ENCODE measurements at regions not wholly inside any gene's neighbourhood (a gene's known extent, or its start where the extent isn't known, plus 50 kb on each side); places are given as distances from the start of the nearest gene placed in this dataset.
"Not testable (repeated sequence)": the region's sequence is repeated elsewhere in the genome, so short reads cannot be mapped to it uniquely, and the experiment has no call there.

DNA sequence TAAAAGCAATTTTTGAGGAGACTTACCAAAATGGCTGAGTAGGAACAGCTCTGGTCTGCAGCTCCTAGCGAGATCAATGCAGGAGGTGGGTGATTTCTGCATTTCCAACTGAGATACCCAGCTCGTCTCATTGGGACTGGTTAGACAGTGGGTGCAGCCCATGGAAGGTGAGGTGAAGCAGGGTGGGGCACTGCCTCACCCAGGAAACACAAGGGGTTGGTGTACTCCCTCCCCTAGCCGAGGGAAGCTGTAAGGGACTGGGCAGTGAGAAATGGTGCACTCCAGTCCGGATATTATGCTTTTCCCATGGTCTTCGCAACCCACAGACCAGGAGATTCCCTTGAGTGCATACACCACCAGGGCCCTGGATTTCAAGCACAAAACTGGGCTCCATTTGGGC is 419.0 kb downstream of the NUP35 start:
- in situ Hi-C loops (cut with HindIII; ENCODE audit: low pct_unique_long_range_greater_than_20kb, low sequenced_read_pairs) = no loop called here
- no peak for DNase-seq (ENCODE audit: low read depth, low spot score)

DNA sequence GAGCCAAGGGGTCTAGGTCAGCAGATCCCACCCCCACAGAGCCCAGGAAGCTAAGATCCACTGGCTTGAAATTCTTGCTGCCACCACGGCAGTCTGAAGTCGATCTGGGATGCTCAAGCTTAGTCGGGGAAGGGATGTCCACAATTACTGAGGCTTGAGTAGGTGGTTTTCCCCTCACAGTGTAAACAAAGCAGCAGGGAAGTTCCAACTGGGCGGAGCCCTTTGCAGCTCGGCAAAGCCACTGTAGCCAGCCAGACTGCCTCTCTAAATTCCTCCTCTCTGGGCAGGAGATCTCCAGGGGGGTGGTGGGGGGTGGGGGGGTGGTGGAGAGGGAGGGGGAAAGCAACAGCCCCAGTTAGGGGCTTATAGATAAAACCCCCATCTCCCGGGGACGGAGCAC is 419.5 kb downstream of the NUP35 start:
- in situ Hi-C loops (cut with HindIII; ENCODE audit: low pct_unique_long_range_greater_than_20kb, low sequenced_read_pairs) = no loop called here
- DNase-seq (ENCODE audit: low read depth, low spot score) = no peak

DNA sequence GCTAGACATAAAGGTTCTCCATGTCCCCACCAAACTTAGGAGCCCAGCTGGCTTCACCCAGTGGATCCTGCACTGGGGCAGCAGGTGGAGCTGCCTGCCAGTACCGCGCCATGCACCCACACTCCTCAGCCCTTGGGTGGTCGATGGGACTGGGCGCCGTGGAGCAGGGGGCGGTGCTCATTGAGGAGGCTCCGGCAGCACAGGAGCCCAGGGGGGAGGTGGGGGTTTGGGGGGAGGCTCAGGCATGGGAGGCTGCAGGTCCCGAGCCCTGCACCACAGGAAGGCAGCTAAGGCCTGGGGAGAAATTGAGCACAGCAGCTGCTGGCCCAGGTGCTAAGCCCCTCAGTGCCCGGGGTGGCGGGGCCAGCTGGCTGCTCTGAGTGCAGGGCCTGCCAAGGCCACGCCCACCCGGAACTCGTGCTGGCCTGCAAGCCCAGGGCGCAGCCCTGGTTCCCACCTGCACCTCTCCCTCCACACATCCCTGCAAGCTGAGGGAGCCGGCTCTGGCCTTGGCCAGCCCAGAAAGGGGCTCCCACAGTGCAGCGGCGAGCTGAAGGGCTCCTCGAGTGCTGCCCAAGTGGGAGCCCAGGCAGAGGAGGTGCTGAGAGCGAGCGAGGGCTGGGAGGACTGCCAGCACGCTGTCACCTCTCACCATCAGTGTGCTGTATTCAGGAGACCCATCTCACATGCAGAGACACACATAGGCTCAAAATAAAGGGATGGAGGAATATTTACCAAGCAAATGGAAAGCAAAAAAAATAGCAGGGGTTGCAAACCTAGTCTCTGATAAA is 422.5 kb downstream of the NUP35 start:
- DNase-seq (ENCODE audit: low read depth, low spot score); in situ Hi-C loops (cut with HindIII; ENCODE audit: low pct_unique_long_range_greater_than_20kb, low sequenced_read_pairs): not testable (repeated sequence)

DNA sequence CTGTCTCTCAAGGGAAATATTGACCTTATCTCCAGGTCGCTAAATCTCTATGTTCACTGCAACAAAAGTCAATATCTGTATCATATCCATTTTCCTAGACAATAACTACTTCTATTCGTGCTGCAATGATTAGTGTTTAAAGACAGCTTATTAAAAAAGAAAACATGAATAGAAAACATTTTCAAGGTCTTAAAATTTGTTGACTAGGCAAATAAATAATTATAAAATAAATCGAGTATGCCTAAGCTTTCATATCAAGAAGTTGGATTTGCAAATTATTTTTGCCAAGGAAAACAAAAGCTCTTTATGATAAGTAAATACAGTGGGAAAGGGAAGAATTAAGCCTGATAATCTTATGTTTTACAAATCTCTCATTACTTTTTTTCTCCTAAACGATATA is 428.5 kb downstream of the NUP35 start:
- in situ Hi-C loops (cut with HindIII; ENCODE audit: low pct_unique_long_range_greater_than_20kb, low sequenced_read_pairs) = no loop called here
- no peak for DNase-seq (ENCODE audit: low read depth, low spot score)

DNA sequence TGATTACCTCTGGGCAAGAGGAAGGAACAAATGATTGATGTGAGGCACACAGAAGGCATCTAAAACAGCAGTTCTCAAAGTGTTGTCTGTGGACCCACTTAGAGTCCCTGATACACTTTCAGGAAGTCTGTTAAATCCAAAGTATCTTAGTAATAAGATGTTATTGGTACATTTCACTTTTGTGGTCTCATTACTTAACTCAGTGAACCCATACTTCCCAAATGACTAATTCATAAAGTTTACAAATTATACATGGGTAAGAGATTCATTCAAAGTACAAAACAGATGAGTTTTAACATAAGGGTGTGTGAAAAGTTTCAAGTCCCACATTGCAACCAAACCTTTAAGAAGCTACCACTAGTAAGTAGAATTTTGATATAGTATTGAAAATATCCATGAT is 440.5 kb downstream of the NUP35 start:
- in situ Hi-C loops (cut with HindIII; ENCODE audit: low pct_unique_long_range_greater_than_20kb, low sequenced_read_pairs) = no loop called here
- no peak for DNase-seq (ENCODE audit: low read depth, low spot score)

DNA sequence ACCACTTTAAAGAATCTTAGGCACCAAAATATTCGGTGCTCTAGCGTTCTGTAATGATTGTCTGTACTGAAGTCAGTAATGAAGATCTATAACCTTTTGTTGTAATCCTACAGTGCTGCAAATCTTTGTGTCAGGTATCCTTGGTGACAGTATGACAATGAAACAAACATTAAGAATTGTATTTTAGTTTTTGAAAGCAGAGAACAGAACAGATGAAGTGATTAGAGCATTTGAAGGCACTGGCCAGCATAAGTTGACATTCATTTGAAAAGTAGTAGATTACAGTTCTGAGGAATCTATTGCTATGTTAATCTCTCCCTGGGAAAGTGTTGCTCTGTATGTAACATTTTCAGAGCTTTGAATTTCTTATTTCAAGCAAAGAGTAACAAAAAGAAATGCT is 451.2 kb downstream of the NUP35 start:
- in situ Hi-C loops (cut with HindIII; ENCODE audit: low pct_unique_long_range_greater_than_20kb, low sequenced_read_pairs) = no loop called here
- DNase-seq (ENCODE audit: low read depth, low spot score) = no peak

DNA sequence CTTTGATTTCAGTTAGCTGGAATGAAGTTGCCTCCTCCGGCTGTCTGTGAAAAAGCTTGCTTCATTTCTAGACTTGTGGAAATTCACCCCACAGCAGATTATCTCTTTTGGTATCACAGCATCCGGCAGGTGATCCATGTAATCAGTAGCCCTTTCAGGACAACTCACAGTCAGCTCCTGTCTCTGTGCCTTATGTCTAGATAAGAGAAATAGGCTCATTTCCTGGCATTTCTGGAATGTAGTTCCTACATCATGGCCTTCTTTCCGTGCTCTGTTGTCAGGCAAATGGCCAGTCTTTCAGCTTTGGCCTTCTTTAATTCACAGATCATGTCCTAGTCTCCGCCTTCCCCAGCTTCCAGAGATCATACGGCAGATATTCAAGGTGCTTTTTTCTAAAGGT is 455.4 kb downstream of the NUP35 start:
- DNase-seq (ENCODE audit: low read depth, low spot score) = no peak
- in situ Hi-C loops (cut with HindIII; ENCODE audit: low pct_unique_long_range_greater_than_20kb, low sequenced_read_pairs) = no loop called here

DNA sequence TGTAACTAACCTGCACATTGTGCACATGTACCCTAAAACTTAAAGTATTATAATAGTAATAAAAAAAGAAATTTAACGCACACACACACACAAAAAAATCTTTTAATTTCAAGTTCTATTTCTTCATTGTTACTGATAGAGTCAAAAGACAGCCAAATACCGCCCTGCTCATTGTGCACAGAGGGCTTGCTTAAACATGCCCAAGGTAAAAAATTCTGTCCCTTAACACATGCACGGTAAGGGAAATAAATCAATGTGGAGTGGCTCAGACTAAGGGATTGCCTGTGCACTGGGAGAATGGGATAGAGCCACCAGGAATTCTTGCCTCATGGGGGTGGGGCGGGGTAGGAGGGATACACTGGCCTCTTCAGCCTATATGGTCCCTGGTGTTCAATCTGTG is 468.0 kb downstream of the NUP35 start:
- no peak for DNase-seq (ENCODE audit: low read depth, low spot score)
- in situ Hi-C loops (cut with HindIII; ENCODE audit: low pct_unique_long_range_greater_than_20kb, low sequenced_read_pairs) = no loop called here

DNA sequence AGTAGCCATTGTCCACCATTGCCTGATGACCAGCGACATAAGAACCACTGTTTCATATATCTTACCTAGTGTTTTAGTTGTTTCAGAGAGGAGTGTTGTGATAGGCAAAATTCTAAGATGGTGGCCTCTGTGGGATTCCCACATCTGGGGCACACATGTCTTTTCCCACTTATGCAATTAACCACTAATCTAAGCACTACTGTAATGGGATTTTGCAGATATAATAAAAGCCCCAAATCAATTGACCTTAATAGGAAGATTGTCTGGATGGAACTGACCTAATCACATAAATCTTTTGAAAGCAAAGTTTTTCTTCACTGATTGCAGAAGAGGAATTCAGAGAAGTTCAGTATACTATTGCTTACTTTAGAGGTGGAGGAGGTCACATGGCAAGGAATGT is 469.9 kb downstream of the NUP35 start:
- in situ Hi-C loops (cut with HindIII; ENCODE audit: low pct_unique_long_range_greater_than_20kb, low sequenced_read_pairs) = no loop called here
- no peak for DNase-seq (ENCODE audit: low read depth, low spot score)

DNA sequence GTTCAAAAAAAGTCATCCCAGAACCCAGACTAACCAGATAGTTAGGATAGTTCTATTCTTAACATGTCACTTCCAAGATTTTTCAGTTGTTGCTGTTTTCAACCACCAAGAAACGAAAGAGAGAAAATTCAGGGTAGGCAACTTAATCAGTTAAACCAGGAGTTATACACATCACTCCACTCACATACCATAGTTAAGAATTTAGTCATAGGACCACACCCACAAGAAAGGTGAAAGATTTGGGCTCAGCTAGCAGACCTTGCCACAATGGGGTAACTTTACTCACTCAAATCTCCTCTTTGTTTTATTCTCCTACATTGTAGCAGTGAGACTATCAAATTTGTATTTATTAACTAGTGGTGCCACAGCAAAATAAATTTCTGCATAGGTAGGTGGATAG is 473.6 kb downstream of the NUP35 start:
- no peak for DNase-seq (ENCODE audit: low read depth, low spot score)
- in situ Hi-C loops (cut with HindIII; ENCODE audit: low pct_unique_long_range_greater_than_20kb, low sequenced_read_pairs) = no loop called here

DNA sequence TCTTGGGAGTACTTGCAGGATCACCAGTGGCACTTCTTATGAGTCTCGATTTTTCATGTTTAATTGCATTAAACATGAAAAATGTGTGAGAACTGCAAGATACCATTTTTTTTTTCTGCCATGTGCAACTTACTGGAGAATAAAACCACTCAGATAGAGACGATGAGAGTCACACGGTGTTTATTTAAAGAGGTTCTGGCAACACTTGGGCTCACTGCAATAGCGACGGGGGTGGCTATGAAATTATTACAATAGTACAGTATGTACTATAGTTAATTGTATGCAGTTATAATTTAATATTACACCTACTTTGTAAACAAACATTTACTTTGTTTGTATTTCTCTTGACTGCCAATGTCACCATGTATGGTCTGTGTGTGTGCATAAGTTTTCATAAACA is 479.8 kb downstream of the NUP35 start:
- in situ Hi-C loops (cut with HindIII; ENCODE audit: low pct_unique_long_range_greater_than_20kb, low sequenced_read_pairs) = no loop called here

DNA sequence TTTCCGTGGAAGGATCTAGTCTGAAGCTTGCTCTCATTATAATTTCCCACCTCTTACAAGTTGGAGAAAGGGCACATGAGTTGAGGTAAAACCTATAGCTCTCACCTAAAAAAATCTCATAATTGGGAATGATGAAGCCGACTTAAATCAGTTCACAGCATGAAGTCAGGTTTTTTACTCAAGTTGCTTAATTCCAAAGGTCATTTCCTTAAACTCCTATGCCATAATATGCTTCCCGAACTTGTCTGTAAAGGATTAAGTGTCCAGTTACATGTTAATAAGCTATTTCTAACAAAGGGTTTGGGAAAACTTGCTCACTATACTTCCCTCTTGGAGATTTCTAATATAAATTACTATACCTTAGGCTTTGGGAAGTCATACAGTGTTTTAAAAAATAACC is 481.2 kb downstream of the NUP35 start:
- DNase-seq (ENCODE audit: low read depth, low spot score) = no peak
- in situ Hi-C loops (cut with HindIII; ENCODE audit: low pct_unique_long_range_greater_than_20kb, low sequenced_read_pairs) = no loop called here

More for the DNA sequence above, 479.8 kb downstream of the NUP35 start:
- no peak for DNase-seq (ENCODE audit: low read depth, low spot score)

DNA sequence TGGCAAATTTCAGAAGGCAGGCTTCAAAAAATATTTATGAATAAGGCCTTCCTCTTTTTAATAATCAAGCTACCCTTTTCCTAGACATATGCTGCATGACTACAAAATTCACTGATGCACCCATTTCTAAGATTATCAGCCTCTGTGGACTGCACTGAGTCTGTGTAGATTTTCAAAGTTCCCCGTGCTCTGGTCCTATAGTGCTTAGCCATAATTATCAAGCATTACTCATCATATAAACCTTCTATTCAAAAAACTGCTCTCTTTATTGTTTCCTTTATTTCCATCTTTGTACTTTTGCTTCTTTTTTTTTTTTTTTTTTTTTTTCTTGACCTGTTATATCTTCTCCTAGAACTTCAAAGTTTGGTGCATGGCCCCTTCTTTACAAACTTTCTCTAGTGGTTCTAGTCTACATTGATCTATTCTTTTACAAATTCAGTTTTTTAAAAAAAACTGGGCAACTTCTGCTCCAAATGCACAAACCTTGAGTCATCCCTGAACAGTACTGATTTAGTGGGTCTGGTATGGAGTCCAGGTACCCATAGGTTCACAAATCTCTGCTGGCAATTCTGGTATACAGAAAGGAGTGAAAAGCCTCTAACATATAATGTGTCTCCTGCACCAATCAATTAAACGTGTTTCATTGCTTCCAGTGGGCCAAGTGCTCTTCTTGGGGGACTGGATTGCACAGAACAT is 481.9 kb downstream of the NUP35 start:
- DNase-seq (ENCODE audit: low read depth, low spot score) = no peak
- in situ Hi-C loops (cut with HindIII; ENCODE audit: low pct_unique_long_range_greater_than_20kb, low sequenced_read_pairs) = no loop called here

DNA sequence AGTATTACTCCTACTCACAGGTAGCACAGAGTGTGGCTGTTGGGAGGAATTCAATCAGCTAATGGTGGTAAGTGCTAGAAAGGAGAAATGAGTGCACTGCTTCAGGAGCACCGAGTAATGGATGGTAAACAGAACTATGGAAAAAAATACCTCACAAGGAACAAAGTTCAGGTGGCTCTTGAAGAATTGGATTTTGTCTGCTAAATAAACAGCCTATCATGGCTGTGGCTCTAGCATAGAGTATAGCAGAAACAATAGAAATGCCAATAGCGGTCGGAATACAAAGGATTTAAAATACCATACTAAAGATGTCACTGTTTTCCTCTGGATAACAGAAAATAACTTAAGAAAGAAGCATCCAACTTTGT is 482.5 kb downstream of the NUP35 start:
- DNase-seq (ENCODE audit: low read depth, low spot score) = no peak

DNA sequence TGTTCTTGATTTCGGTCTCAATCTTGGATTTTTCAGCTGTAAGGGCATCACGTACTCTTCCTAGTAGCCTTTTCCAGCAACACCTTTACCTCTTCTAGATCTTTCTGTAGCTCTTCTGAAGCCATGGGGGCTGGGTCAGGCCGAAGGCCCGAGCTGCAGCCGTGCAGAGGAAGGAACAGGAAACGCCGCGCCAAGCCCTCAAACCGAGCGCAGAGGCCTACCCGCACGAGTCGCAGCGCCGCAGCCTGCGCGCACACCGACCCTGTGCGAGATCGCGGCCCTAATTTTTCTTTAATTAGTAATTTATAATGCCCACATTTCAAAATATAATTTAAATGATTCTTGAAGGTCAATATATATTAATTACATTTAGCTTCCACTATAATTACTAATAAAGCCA is 483.8 kb downstream of the NUP35 start:
- in situ Hi-C loops (cut with HindIII; ENCODE audit: low pct_unique_long_range_greater_than_20kb, low sequenced_read_pairs) = no loop called here
- no peak for DNase-seq (ENCODE audit: low read depth, low spot score)

More for the DNA sequence above, 482.5 kb downstream of the NUP35 start:
- in situ Hi-C loops (cut with HindIII; ENCODE audit: low pct_unique_long_range_greater_than_20kb, low sequenced_read_pairs) = no loop called here

DNA sequence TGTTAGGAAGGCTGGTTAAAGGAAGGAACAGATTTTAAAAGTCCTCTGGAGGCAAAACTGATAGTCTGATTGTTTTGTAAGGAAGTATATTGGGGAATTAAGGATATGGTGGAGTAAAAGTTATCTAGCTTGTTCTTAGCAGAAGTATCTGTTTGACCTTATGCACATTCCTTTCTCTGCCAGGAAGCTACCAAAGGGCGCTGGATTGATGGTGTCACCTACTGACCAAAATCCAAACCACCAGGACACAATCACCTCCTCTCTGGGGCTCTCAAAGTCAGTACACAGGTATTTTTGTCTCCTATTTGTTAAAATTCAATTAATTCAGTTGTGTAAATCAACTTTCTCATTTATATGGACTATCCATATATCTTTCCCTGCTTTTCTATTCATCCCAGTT is 484.5 kb downstream of the NUP35 start:
- no peak for DNase-seq (ENCODE audit: low read depth, low spot score)
- in situ Hi-C loops (cut with HindIII; ENCODE audit: low pct_unique_long_range_greater_than_20kb, low sequenced_read_pairs) = no loop called here

DNA sequence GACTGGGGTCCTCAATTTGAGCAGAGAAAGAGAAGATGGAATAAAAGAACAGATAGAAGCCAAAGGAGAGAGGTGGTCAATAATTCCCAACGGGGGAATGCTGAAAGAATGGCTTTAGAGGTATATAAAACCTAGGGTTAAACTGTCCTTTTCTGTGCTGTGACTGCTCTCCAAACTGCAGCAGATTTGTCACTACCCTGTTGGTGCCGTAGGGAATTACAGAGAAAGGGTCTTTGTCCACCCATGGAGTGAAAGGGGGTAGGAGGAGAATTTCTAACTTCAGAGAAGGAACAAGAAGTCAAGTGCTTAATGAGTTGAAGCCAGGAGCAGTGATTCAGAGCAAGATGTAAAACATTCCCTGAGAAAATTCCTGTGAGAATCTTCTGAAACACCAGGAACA is 486.5 kb downstream of the NUP35 start:
- DNase-seq (ENCODE audit: low read depth, low spot score) = peak; percentile 14
- in situ Hi-C loops (cut with HindIII; ENCODE audit: low pct_unique_long_range_greater_than_20kb, low sequenced_read_pairs) = no loop called here

DNA sequence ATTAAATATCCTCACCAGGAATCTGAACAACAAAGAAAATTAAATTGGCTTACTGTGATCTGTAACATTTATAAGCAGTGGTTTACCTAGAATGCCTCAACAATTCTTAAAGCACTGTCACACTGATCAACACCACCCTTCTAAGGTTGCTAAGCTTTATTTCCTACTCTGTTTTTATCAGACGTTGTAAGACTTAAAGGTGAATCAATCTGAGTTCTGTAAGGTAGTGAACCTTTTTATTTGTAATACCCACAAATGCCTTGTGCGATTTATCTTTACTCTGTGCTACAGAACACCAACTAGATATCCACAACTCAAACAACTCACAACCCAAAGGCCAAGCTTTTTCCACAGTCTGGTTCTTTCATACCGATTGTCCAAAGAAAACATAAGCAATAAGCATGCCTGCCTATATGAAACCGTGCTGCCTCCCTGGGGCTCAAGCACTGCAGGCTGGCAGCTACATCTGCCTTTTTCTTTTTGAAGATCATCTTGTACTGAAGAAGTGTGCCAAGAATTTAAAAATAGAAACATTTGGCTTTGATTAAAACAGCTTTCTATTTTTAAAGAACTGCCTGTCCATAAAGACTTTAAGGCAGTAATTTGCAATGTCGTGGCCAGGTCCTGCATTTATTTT is 490.7 kb downstream of the NUP35 start:
- no peak for DNase-seq (ENCODE audit: low read depth, low spot score)
- in situ Hi-C loops (cut with HindIII; ENCODE audit: low pct_unique_long_range_greater_than_20kb, low sequenced_read_pairs) = no loop called here

DNA sequence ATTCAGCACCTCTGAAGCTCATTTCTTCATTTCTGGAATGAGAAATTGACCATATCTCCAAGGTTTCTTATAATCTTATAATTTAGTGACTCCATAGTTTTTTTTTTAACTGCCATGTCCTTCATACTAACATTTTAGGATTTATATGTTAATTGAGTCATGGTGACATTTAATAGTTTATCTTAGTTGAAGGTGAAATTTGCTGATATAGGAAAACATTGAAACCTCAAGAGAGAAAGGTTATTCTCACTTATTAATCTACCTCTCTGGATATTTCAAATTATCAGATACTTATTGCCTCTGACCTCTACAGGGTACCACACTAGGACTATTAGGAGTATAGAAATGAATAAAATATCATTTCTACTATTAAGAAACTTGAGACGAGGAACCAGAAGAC is 499.0 kb downstream of the NUP35 start:
- in situ Hi-C loops (cut with HindIII; ENCODE audit: low pct_unique_long_range_greater_than_20kb, low sequenced_read_pairs) = no loop called here

More for the DNA sequence above, 499.0 kb downstream of the NUP35 start:
- no peak for DNase-seq (ENCODE audit: low read depth, low spot score)

All from SK-MEL-5 (cell line).